ENCODE measurements at regions not wholly inside any gene's neighbourhood (a gene's known extent, or its start where the extent isn't known, plus 50 kb on each side); places are given as distances from the start of the nearest gene placed in this dataset.
"Not testable (repeated sequence)": the region's sequence is repeated elsewhere in the genome, so short reads cannot be mapped to it uniquely, and the experiment has no call there.

DNA sequence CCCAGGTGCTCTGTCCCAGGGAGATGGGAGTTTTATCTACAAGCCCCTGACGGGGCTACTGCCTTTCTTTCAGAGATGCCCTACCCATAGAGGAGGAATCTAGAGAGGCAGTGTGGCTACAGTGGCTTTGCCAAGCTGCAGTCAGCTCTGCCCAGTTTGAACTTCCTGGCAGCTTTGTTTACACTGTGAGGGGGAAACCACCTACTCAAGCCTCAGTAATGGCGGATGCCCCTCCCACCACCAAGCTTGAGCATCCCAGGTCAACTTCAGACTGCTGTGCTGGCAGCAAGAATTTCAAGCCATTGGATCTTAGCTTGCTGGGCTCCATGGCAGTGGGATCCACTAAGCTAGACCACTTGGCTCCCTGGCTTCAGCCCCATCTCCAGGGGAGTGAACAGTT is 53.1 kb upstream of the TMEM252 start:
- H3K36me3 Mint-ChIP-seq (ENCODE audit: low read depth); H3K27me3 Mint-ChIP-seq; ATAC-seq (ENCODE audit: low read depth); H3K9me3 Mint-ChIP-seq; intact Hi-C loops (cut with micrococcal nuclease); DNase-seq; H3K4me3 Mint-ChIP-seq: not testable (repeated sequence)
- Mint-ChIP-seq H3K4me1 (peaks cover 62% of the 10 kb centered on the region), H3K27ac (peak overlapping the region; percentile 24)
- CTCF ChIA-PET = interaction anchor here (1.1 to 1.2 kb wide), 2 partner anchors 10 to 47 kb away, joined by 3 read pairs; no protein-coding TSS in a partner anchor
- POLR2A ChIA-PET = interaction anchor here (1.6 kb wide), 1 partner anchor 111 kb away, joined by 4 read pairs; the partner anchor contains the start of gene PIP5K1B

GRCh38 chr9:68595868-68596267 is 55.2 kb upstream of the TMEM252 start:
- POLR2A ChIA-PET = interaction anchor here (0.6 kb wide), 1 partner anchor 81 kb away, joined by 3 read pairs; no protein-coding TSS in a partner anchor
- CTCF ChIA-PET = no interaction called here
- Mint-ChIP-seq H3K9me3 (no peaks in the 10 kb centered on the region), H3K27me3 (no peaks in the 10 kb centered on the region), H3K4me1 (peaks cover 60% of the 10 kb centered on the region), H3K27ac (no peak overlapping the region), H3K4me3 (no peak overlapping the region), H3K36me3 (ENCODE audit: low read depth) (peaks cover 3% of the 10 kb centered on the region)
- ATAC-seq (ENCODE audit: low read depth) (no peak), DNase-seq (no peak)
- intact Hi-C loops (cut with micrococcal nuclease) = loop anchor here (5.0 kb wide), 1 partner anchor 46 kb away; no protein-coding TSS in a partner anchor
- TF ChIP-seq, protein P1, sequence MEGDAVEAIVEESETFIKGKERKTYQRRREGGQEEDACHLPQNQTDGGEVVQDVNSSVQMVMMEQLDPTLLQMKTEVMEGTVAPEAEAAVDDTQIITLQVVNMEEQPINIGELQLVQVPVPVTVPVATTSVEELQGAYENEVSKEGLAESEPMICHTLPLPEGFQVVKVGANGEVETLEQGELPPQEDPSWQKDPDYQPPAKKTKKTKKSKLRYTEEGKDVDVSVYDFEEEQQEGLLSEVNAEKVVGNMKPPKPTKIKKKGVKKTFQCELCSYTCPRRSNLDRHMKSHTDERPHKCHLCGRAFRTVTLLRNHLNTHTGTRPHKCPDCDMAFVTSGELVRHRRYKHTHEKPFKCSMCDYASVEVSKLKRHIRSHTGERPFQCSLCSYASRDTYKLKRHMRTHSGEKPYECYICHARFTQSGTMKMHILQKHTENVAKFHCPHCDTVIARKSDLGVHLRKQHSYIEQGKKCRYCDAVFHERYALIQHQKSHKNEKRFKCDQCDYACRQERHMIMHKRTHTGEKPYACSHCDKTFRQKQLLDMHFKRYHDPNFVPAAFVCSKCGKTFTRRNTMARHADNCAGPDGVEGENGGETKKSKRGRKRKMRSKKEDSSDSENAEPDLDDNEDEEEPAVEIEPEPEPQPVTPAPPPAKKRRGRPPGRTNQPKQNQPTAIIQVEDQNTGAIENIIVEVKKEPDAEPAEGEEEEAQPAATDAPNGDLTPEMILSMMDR (IDR thresholded peaks at IDR 0.05) = no peak

- ATAC-seq (ENCODE audit: low read depth) (no peak), DNase-seq (no peak)
- ChIA-PET CTCF (interaction anchor here (1.0 kb wide), 1 partner anchor 88 kb away, joined by 3 read pairs; no protein-coding TSS in a partner anchor), POLR2A (interaction anchor here (0.7 to 1.7 kb wide), 3 partner anchors 42 to 182 kb away, joined by 3 to 7 read pairs (median 5); a partner anchor contains a TSS)
- intact Hi-C loops (cut with micrococcal nuclease) = loop anchor here (5.0 kb wide), 1 partner anchor 45 kb away; no protein-coding TSS in a partner anchor
- Mint-ChIP-seq H3K27me3 (no peaks in the 10 kb centered on the region), H3K4me3 (peak overlapping the region; percentile 24), H3K27ac (peak overlapping the region; percentile 56), H3K36me3 (ENCODE audit: low read depth) (peaks cover 3% of the 10 kb centered on the region), H3K9me3 (no peaks in the 10 kb centered on the region), H3K4me1 (peaks cover 62% of the 10 kb centered on the region)
- TF ChIP-seq, protein P1 (IDR thresholded peaks at IDR 0.05) = no peak
These were observed 56.8 kb upstream of the TMEM252 start for GRCh38 chr9:68597362-68597997.

DNA sequence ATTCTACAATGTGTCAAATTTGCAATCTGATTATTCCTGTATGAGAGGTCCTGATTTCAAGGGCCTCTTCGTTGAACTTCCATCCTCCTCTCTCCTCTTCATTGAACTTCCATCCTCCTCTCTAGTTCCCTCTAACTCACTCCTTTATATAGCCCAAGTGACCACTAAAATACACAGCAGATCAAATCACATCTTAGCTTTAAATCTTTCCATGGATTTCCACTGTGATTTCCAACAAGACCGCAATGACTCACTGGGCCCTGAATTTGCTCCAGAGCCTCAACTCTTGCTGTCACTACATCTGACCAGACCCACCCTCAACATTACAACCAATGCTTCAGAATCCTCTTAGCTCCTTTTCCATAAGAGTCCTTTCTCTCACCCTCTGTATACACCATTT is 59.1 kb upstream of the TMEM252 start:
- Mint-ChIP-seq H3K4me3 (no peak overlapping the region), H3K9me3 (no peaks in the 10 kb centered on the region), H3K27ac (no peak overlapping the region), H3K36me3 (ENCODE audit: low read depth) (no peaks in the 10 kb centered on the region), H3K27me3 (no peaks in the 10 kb centered on the region), H3K4me1 (peaks cover 48% of the 10 kb centered on the region)
- intact Hi-C loops (cut with micrococcal nuclease) = loop anchor here (5.0 kb wide), 1 partner anchor 42 kb away; no protein-coding TSS in a partner anchor
- ChIA-PET CTCF (no interaction called here), POLR2A (no interaction called here)
- TF ChIP-seq, protein P1 (IDR thresholded peaks at IDR 0.05) = no peak
- DNase-seq = no peak
- ATAC-seq (ENCODE audit: low read depth) = no peak

- ChIA-PET CTCF (no interaction called here), POLR2A (no interaction called here)
- no peaks in the 10 kb centered on the region for H3K27me3 Mint-ChIP-seq
- intact Hi-C loops (cut with micrococcal nuclease) = no loop called here
- TF ChIP-seq, protein P1 (IDR thresholded peaks at IDR 0.05) = no peak
- H3K9me3 Mint-ChIP-seq = no peaks in the 10 kb centered on the region
- H3K27ac Mint-ChIP-seq = no peak overlapping the region
- DNase-seq (no peak), ATAC-seq (ENCODE audit: low read depth) (no peak)
- peaks cover 35% of the 10 kb centered on the region for H3K4me1 Mint-ChIP-seq
- H3K36me3 Mint-ChIP-seq (ENCODE audit: low read depth) = no peaks in the 10 kb centered on the region
- H3K4me3 Mint-ChIP-seq = no peak overlapping the region
These were observed 60.4 kb upstream of the TMEM252 start for GRCh38 chr9:68601081-68601480.

Data from activated B cell treated with CpG ODN at 0.5 μM for 24 hours (primary cell).